Subcutaneous abdominal adipose tissue (tissue), 5 donors: ENCODE measurements at regions not wholly inside any gene's neighbourhood (a gene's known extent, or its start where the extent isn't known, plus 50 kb on each side); places are given as distances from the start of the nearest gene placed in this dataset.
"Not testable (repeated sequence)": the region's sequence is repeated elsewhere in the genome, so short reads cannot be mapped to it uniquely, and the experiment has no call there.

ENCODE experiments used
- H3K27ac ChIP-seq: one replicate; pipeline ENCODE4 v1.7.0; 2013; ENCODE audit warnings: low read depth, mild to moderate bottlenecking, inconsistent platforms, low read length, moderate library complexity
- H3K27me3 ChIP-seq, 5 donors: one replicate each; pipeline ENCODE4 v1.7.0; 2013; ENCODE audit warnings: low read length in 5 of 5, inconsistent platforms in 1 of 5; ENCODE audit not compliant: control insufficient read depth in 5 of 5, insufficient read depth in 4 of 5
- H3K36me3 ChIP-seq, 5 donors: one replicate each; pipeline ENCODE4 v1.7.0; 2013; ENCODE audit warnings: low read length in 5 of 5; ENCODE audit not compliant: control insufficient read depth in 5 of 5, insufficient read depth in 5 of 5
- H3K4me1 ChIP-seq, 5 donors: one replicate each; pipeline ENCODE4 v1.7.0; 2013; ENCODE audit warnings: low read length in 5 of 5, mild to moderate bottlenecking in 3 of 5, moderate library complexity in 1 of 5; ENCODE audit not compliant: control insufficient read depth in 5 of 5, insufficient read depth in 5 of 5
- H3K4me3 ChIP-seq, 5 donors: one replicate each; pipeline ENCODE4 v1.7.0; 2013; ENCODE audit warnings: low read length in 5 of 5, low read depth in 1 of 5
- H3K9ac ChIP-seq, 5 donors: one replicate each; pipeline ENCODE4 v1.7.0; 2013; ENCODE audit warnings: low read length in 5 of 5, mild to moderate bottlenecking in 4 of 5, moderate library complexity in 3 of 5
- H3K9me3 ChIP-seq, 5 donors: one replicate each; pipeline ENCODE4 v1.7.0; 2013; ENCODE audit warnings: low read length in 5 of 5; ENCODE audit not compliant: control insufficient read depth in 5 of 5
- donor health status: healthy.
- donor health status: healthy.
- donor health status: healthy.
- donor health status: healthy.
- donor health status: healthy.

GRCh38 chr13:54687173-54687572, 1658.6 kb downstream of the OLFM4 start:
- no peaks in the 10 kb centered on the region for H3K27me3 ChIP-seq
- no peaks in the 10 kb centered on the region for H3K4me1 ChIP-seq
- peaks cover 0 to 6% (median 0%) of the 10 kb centered on the region in 5 donors for H3K9me3 ChIP-seq
- no peaks in the 10 kb centered on the region for H3K36me3 ChIP-seq
- no peak overlapping the region for H3K4me3 ChIP-seq
- no peak overlapping the region for H3K9ac ChIP-seq
- no peak overlapping the region for H3K27ac ChIP-seq

DNA sequence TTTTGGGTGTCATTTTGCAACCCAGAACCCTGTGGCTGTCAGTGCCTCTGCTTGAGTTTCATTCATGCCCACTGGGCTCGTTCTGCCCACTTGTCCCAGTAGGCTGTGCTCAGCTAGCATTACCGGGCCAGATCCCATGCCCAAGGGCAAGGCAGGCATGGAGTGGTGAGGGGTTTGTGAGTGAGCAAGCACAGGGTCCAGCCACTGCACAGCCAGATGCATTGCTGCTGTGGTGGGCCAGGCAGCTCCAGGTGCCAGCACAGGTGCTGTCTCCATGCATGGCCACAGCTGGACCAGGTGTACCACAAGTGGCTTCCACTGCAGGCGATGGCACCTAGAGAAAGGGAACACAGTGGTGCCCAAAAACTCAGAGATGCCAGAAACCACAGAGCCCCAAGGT, 1671.2 kb downstream of the OLFM4 start:
- Histone ChIP-seq H3K4me3 (no peak overlapping the region), H3K36me3 (no peaks in the 10 kb centered on the region), H3K4me1 (no peaks in the 10 kb centered on the region), H3K27me3 (no peaks in the 10 kb centered on the region), H3K9ac (no peak overlapping the region), H3K27ac (no peak overlapping the region), H3K9me3 (peaks cover 0 to 13% (median 6%) of the 10 kb centered on the region in 5 donors)

DNA sequence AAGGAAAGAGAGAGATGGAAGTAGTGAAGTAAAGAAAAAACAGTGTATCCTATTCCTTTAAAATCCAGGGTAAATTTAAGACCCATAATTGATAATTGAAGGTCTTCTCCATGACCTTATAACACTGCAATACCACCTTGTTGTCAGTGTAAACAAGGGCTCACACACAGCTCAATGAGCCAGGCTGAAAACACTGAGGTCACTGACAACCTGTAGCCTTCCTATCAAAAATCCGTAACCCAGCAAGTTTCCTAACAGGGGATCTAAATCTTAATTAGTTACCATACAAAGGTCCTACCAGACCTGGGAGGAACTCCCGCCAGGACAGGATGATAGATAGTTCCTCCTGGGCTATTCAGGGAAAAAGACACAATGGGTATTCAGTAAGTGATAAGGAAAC, 1677.1 kb downstream of the OLFM4 start:
- Histone ChIP-seq H3K4me1 (no peaks in the 10 kb centered on the region), H3K27ac (no peak overlapping the region), H3K4me3 (no peak overlapping the region), H3K9ac (no peak overlapping the region), H3K27me3 (no peaks in the 10 kb centered on the region), H3K36me3 (no peaks in the 10 kb centered on the region), H3K9me3 (peaks cover 0 to 3% (median 0%) of the 10 kb centered on the region in 5 donors)

DNA sequence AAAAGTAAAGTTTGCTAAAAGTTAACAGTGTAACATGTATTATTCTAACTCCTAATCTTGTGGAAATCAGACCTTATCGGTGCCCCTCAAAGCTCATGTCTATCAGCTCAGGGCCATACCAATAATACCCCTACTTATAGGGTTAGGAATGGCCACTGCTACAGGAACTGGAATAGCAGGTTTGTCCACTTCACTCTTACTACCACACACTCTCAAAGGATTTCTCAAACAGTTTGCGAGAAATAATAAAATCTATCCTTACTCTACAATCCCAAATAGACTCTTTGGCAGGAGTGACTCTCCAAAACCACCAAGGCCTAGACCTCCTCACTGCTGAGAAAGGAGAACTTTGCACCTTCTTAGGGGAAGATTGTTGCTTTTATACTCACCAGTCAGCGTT, 1677.7 kb downstream of the OLFM4 start:
- H3K36me3 ChIP-seq = no peaks in the 10 kb centered on the region
- no peak overlapping the region for H3K27ac ChIP-seq
- peaks cover 0 to 3% (median 0%) of the 10 kb centered on the region in 5 donors for H3K9me3 ChIP-seq
- no peak overlapping the region for H3K9ac ChIP-seq
- H3K27me3 ChIP-seq = no peaks in the 10 kb centered on the region
- no peaks in the 10 kb centered on the region for H3K4me1 ChIP-seq
- no peak overlapping the region for H3K4me3 ChIP-seq

DNA sequence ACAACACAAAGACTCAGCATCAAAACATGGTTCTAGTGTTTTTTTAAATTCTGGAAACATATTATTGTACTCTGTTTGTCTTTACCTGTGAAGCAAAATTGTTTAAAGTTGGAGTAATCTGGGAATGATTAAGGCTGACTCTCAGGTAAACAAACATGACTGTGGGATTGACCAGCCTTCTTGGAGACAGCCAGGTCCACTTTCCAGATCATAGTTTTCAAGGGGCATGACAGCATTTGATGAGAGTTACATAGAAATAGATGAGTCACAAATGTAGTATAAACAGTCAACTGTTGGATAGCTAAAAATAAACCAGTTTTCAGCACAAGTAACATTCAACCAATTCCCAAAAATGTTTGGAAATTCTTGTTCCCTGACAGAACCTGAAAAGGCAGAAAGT, 1680.9 kb downstream of the OLFM4 start:
- peaks cover 0 to 3% (median 0%) of the 10 kb centered on the region in 5 donors for H3K9me3 ChIP-seq
- H3K36me3 ChIP-seq = no peaks in the 10 kb centered on the region
- H3K4me3 ChIP-seq = no peak overlapping the region
- H3K27me3 ChIP-seq = no peaks in the 10 kb centered on the region
- no peak overlapping the region for H3K27ac ChIP-seq
- no peaks in the 10 kb centered on the region for H3K4me1 ChIP-seq
- H3K9ac ChIP-seq = no peak overlapping the region

- Histone ChIP-seq H3K9me3 (no peaks in the 10 kb centered on the region), H3K4me3 (no peak overlapping the region), H3K27ac (no peak overlapping the region), H3K27me3 (no peaks in the 10 kb centered on the region), H3K9ac (no peak overlapping the region), H3K36me3 (no peaks in the 10 kb centered on the region), H3K4me1 (no peaks in the 10 kb centered on the region)
Measured at GRCh38 chr13:54733639-54734038, 1705.0 kb downstream of the OLFM4 start.

DNA sequence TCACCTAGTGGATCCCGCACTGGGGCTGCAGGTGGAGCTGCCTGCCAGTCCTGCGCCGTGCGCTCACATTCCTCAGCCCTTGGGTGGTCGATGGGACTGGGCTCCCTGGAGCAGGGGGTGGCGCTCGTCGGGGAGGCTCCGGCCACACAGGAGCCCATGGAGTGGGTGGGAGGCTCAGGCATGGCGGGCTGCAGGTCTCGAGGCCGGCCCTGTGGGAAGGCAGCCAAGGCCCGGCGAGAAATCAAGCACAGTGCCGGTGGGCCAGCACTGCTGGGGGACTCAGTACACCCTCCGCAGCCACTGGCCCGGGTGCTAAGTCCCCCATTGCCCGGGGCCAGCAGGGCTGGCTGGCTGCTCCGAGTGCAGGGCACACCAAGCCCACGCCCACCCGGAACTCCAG, 1708.6 kb downstream of the OLFM4 start:
- H3K9me3 ChIP-seq, H3K36me3 ChIP-seq, H3K9ac ChIP-seq, H3K27me3 ChIP-seq, H3K27ac ChIP-seq, H3K4me1 ChIP-seq, H3K4me3 ChIP-seq: not testable (repeated sequence)

DNA sequence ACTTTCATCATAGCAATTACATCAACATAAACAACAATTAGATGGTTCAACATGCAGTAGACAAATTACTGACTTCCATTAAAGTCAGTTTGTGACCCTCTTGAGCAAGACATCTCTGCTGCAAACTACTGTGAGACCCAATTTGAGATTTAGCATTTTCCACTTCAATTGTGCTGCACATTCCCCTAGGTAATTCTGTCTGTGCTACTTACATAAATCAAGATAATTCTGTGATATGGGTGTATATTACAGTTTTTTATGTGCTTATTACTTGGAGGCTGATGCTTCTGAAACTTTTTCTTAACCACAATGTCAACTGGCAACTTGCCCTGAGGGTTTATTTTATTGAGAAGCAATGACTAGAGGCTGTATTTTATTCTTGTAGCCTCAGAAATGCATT, 1714.4 kb downstream of the OLFM4 start:
- Histone ChIP-seq H3K9me3 (no peaks in the 10 kb centered on the region), H3K36me3 (no peaks in the 10 kb centered on the region), H3K27ac (no peak overlapping the region), H3K4me1 (no peaks in the 10 kb centered on the region), H3K4me3 (no peak overlapping the region), H3K9ac (no peak overlapping the region), H3K27me3 (no peaks in the 10 kb centered on the region)

GRCh38 chr13:54744747-54745146, 1716.1 kb downstream of the OLFM4 start:
- Histone ChIP-seq H3K27me3 (no peaks in the 10 kb centered on the region), H3K9ac (no peak overlapping the region), H3K4me3 (no peak overlapping the region), H3K27ac (no peak overlapping the region), H3K36me3 (no peaks in the 10 kb centered on the region), H3K4me1 (no peaks in the 10 kb centered on the region), H3K9me3 (no peaks in the 10 kb centered on the region)

GRCh38 chr13:54750521-54750920, 1721.9 kb downstream of the OLFM4 start:
- Histone ChIP-seq H3K27ac (no peak overlapping the region), H3K27me3 (no peaks in the 10 kb centered on the region), H3K4me1 (no peaks in the 10 kb centered on the region), H3K36me3 (no peaks in the 10 kb centered on the region), H3K4me3 (no peak overlapping the region), H3K9me3 (no peaks in the 10 kb centered on the region), H3K9ac (no peak overlapping the region)

DNA sequence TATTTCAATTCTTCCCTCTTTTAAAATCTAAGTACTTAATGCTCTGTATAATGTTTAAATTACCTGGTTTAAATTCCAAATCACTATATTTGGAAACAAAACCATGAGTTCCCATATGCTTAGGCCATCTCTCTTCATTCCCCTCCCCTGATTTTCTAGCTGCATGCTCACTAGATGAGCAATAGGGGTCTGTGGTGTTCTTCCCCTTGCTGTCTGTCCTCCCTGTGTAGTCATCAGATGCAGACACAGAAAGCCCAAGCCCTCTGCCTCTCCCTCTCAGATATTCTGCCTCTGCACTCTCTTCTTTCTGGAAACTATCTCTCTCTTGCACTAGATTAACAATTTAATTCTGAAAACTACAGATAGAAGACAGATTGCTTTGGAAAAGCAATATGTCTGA, 1730.2 kb downstream of the OLFM4 start:
- H3K9me3 ChIP-seq = no peaks in the 10 kb centered on the region
- no peaks in the 10 kb centered on the region for H3K27me3 ChIP-seq
- H3K4me1 ChIP-seq = no peaks in the 10 kb centered on the region
- H3K9ac ChIP-seq = no peak overlapping the region
- H3K36me3 ChIP-seq = no peaks in the 10 kb centered on the region
- no peak overlapping the region for H3K27ac ChIP-seq
- H3K4me3 ChIP-seq = no peak overlapping the region
